AG10803 (cell line): ENCODE measurements at regions not wholly inside any gene's neighbourhood (a gene's known extent, or its start where the extent isn't known, plus 50 kb on each side); places are given as distances from the start of the nearest gene placed in this dataset.

Experiments
- DNase-seq: peaks from one replicate; pipeline ENCODE4 v3.0.0; 2010; ENCODE audit warnings: low read depth
- H3K4me3 ChIP-seq: 2 replicates; pipeline ENCODE4 v1.5.1; 2011; ENCODE audit warnings: mild to moderate bottlenecking, low read length, control low read depth
- TF ChIP-seq, protein P1 (sequence below): conservative IDR thresholded peaks from 2 replicates; pipeline ENCODE4 v1.5.1; 2011; ENCODE audit warnings: mild to moderate bottlenecking, low read length, control low read depth, inconsistent platforms

GRCh38 chr15:69971771-69972170, 125.9 kb downstream of the TLE3 start:
- TF ChIP-seq, protein P1, sequence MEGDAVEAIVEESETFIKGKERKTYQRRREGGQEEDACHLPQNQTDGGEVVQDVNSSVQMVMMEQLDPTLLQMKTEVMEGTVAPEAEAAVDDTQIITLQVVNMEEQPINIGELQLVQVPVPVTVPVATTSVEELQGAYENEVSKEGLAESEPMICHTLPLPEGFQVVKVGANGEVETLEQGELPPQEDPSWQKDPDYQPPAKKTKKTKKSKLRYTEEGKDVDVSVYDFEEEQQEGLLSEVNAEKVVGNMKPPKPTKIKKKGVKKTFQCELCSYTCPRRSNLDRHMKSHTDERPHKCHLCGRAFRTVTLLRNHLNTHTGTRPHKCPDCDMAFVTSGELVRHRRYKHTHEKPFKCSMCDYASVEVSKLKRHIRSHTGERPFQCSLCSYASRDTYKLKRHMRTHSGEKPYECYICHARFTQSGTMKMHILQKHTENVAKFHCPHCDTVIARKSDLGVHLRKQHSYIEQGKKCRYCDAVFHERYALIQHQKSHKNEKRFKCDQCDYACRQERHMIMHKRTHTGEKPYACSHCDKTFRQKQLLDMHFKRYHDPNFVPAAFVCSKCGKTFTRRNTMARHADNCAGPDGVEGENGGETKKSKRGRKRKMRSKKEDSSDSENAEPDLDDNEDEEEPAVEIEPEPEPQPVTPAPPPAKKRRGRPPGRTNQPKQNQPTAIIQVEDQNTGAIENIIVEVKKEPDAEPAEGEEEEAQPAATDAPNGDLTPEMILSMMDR = no peak
- no peak overlapping the region for H3K4me3 ChIP-seq
- DNase-seq = no peak

- DNase-seq = no peak
Observed at GRCh38 chr15:69972436-69972835, 125.3 kb downstream of the TLE3 start.

GRCh38 chr15:69973102-69973714, 124.5 kb downstream of the TLE3 start:
- TF ChIP-seq, protein P1 = no peak
- DNase-seq = peak; percentile 22
- H3K4me3 ChIP-seq = no peak overlapping the region

More at GRCh38 chr15:69972436-69972835, 125.3 kb downstream of the TLE3 start:
- H3K4me3 ChIP-seq = no peak overlapping the region
- TF ChIP-seq, protein P1 = no peak

DNA sequence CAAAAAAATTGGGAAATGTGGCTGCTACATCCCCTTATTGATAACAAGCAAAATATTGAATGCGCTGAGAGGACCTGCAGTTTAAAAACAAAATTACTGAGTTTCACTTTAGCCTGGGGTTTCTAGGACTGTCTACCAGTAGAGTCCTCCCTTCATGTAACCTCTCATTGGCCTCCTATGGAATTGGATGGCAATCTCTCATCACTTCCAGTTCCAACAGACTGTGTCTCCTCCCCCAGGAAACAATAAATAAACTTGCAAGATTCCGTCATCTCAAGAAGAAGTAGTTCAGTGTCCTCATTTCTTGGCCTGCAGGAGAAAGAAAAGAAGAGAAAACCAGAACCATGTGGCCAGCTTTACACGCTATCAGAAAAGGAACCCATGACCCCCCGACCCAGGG, 123.8 kb downstream of the TLE3 start:
- TF ChIP-seq, protein P1 = no peak

GRCh38 chr15:69974321-69974720, 123.4 kb downstream of the TLE3 start:
- no peak overlapping the region for H3K4me3 ChIP-seq
- TF ChIP-seq, protein P1 = no peak
- no peak for DNase-seq

More for the DNA sequence above, 123.8 kb downstream of the TLE3 start:
- no peak for DNase-seq
- no peak overlapping the region for H3K4me3 ChIP-seq

- H3K4me3 ChIP-seq = no peak overlapping the region
- TF ChIP-seq, protein P1 = no peak
- peak; percentile 36 for DNase-seq
Observed at GRCh38 chr15:69976366-69976994, 121.2 kb downstream of the TLE3 start.

- H3K4me3 ChIP-seq = no peak overlapping the region
- TF ChIP-seq, protein P1 = no peak
- no peak for DNase-seq
Observed at GRCh38 chr15:69978603-69979002, 119.1 kb downstream of the TLE3 start.
